ENCODE measurements at regions not wholly inside any gene's neighbourhood (a gene's known extent, or its start where the extent isn't known, plus 50 kb on each side); places are given as distances from the start of the nearest gene placed in this dataset.

DNA sequence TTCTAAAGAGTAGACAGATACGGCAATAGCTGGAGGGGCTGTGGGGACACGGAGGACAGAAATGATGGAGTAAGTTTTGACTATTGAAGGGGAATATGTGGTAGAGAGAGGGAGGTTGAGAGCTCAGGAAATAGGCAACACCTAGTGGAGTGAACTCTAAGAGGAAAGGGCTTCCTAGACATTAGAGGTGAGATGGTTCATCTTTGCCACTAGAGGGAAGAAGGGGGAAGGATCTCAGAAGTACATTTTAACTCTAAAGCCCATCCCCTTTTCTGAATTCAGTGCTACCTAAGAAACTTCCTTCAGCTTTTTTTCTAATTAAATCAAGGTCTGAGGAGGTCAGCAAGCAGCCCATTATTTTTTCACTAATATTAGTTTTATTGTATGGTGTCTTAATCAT is 689.4 kb upstream of the MAP3K7 start:
- H3K27ac ChIP-seq, result no peak overlapping the region
- no peaks in the 10 kb centered on the region for H3K27me3 ChIP-seq
- H3K36me3 ChIP-seq, result no peaks in the 10 kb centered on the region
- no peak for TF ChIP-seq Cebpa-rat (IDR thresholded peaks at IDR 0.05)
- peaks cover 6 to 8% (median 7%) of the 10 kb centered on the region in 11 experiments for H3K9me3 ChIP-seq (replicated peaks in 1 of 11)
- no peaks in the 10 kb centered on the region for H3K4me1 ChIP-seq
- no peak overlapping the region for H3K4me3 ChIP-seq
- no peak overlapping the region for H3K9ac ChIP-seq
- H4K20me1 ChIP-seq, result no peaks in the 10 kb centered on the region
- no peak overlapping the region for H3K4me2 ChIP-seq

GRCh38 chr6:91273729-91274128 is 686.9 kb upstream of the MAP3K7 start:
- no peaks in the 10 kb centered on the region for H4K20me1 ChIP-seq
- no peak overlapping the region for H3K4me2 ChIP-seq
- no peak overlapping the region for H3K4me3 ChIP-seq
- H3K4me1 ChIP-seq, result no peaks in the 10 kb centered on the region
- H3K9ac ChIP-seq, result no peak overlapping the region
- H3K27ac ChIP-seq, result no peak overlapping the region
- no peaks in the 10 kb centered on the region for H3K36me3 ChIP-seq
- TF ChIP-seq Cebpa-rat (IDR thresholded peaks at IDR 0.05), result no peak
- peaks cover 12 to 18% (median 17%) of the 10 kb centered on the region in 11 experiments for H3K9me3 ChIP-seq (replicated peaks in 1 of 11)
- no peaks in the 10 kb centered on the region for H3K27me3 ChIP-seq

DNA sequence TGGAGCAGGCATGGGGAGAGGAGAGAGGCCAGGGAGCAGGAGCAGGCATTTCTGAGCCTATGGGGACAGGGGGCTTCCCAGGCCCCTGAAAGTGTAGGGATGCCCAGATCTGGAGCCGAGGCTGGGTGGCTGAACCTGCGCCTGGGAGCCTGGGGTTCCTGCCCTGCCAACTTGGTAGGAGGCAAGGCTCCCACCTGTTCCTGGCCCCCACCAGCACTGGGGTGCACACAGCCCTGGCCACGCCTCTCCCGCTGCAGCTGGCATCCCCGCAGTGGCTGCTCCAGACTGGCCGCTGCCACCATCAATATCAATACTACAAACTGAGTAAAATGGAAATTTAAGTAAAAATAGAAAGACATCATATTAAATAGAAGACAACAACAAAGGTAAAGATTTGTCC is 684.9 kb upstream of the MAP3K7 start:
- Histone ChIP-seq H3K4me3 (no peak overlapping the region), H3K4me1 (no peaks in the 10 kb centered on the region), H3K27me3 (no peaks in the 10 kb centered on the region), H3K27ac (no peak overlapping the region), H3K4me2 (no peak overlapping the region), H3K36me3 (no peaks in the 10 kb centered on the region), H4K20me1 (no peaks in the 10 kb centered on the region), H3K9ac (no peak overlapping the region), H3K9me3 (replicated peaks in 1 of 11) (peaks cover 12 to 18% (median 17%) of the 10 kb centered on the region in 11 experiments)
- TF ChIP-seq Cebpa-rat (IDR thresholded peaks at IDR 0.05), result no peak

DNA sequence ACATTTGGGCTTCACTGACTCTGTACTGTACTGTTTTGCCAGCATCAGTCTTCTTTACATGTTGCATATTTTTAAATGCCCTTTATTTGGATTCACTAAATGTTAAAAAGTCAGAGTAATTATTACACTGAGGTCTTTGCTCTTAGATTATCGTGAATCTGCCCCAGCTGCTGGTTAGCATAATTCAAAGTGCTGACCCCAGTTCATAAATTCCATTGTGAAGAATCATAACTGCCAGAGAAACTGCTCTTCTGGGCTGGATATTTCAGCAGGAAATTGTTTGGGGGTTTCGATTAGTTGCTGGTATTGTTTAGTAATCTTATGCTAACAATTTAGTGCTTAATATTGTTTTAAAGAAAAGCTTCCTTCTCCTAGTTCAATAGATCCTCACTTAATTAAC is 682.1 kb upstream of the MAP3K7 start:
- no peak for TF ChIP-seq Cebpa-rat (IDR thresholded peaks at IDR 0.05)
- Histone ChIP-seq H4K20me1 (no peaks in the 10 kb centered on the region), H3K4me1 (no peaks in the 10 kb centered on the region), H3K4me3 (no peak overlapping the region), H3K4me2 (no peak overlapping the region), H3K9ac (no peak overlapping the region), H3K27ac (no peak overlapping the region), H3K36me3 (no peaks in the 10 kb centered on the region), H3K9me3 (replicated peaks in 1 of 11) (peaks cover 12 to 18% (median 17%) of the 10 kb centered on the region in 11 experiments), H3K27me3 (no peaks in the 10 kb centered on the region)

DNA sequence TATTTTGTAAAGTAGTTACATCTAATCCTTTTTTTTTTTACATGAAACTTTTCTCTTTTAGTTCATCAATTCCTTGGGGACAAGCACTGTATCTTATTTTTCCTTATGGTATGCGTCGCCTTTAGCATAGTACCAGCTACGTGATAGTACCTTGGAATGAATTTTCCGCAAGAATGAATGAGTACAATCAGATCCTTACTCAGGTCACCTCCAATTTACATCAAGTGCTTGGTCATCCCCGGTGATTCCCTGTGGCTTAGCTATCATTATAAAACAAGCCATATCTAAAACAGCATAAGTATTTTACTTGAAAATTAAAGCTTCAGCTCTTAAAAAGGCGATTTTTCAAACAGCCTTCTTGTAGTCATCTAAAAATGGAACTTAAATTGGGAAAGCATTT is 680.4 kb upstream of the MAP3K7 start:
- TF ChIP-seq Cebpa-rat (IDR thresholded peaks at IDR 0.05), result no peak
- Histone ChIP-seq H4K20me1 (no peaks in the 10 kb centered on the region), H3K27ac (no peak overlapping the region), H3K36me3 (no peaks in the 10 kb centered on the region), H3K27me3 (no peaks in the 10 kb centered on the region), H3K9me3 (replicated peaks in 1 of 11) (peaks cover 12 to 18% (median 17%) of the 10 kb centered on the region in 11 experiments), H3K4me3 (no peak overlapping the region), H3K4me1 (no peaks in the 10 kb centered on the region), H3K4me2 (no peak overlapping the region), H3K9ac (no peak overlapping the region)

DNA sequence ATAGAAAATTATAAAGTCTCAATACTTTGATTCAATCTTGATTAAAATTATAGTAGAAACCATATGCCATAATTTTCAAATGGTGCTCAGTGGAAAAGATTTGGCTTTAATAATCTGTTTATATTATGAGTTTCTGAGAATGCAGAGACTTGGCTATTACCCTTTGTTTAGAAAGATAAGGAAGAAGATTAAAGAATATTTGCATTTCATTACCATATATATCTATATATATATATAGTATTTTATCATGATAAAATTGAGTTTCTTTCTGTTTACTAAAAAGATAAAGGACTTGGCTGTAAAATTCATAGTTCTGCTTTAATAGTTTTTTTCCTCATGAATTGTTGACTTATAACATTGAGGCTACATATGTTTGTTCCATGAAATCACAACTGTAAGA is 679.3 kb upstream of the MAP3K7 start:
- H3K27ac ChIP-seq, result no peak overlapping the region
- H4K20me1 ChIP-seq, result no peaks in the 10 kb centered on the region
- H3K4me1 ChIP-seq, result no peaks in the 10 kb centered on the region
- H3K27me3 ChIP-seq, result no peaks in the 10 kb centered on the region
- H3K9ac ChIP-seq, result no peak overlapping the region
- H3K4me2 ChIP-seq, result no peak overlapping the region
- H3K9me3 ChIP-seq (replicated peaks in 1 of 11), result peaks cover 4 to 9% (median 8%) of the 10 kb centered on the region in 11 experiments; a peak in 21 of 22 replicates
- no peak for TF ChIP-seq Cebpa-rat (IDR thresholded peaks at IDR 0.05)
- no peaks in the 10 kb centered on the region for H3K36me3 ChIP-seq
- no peak overlapping the region for H3K4me3 ChIP-seq

DNA sequence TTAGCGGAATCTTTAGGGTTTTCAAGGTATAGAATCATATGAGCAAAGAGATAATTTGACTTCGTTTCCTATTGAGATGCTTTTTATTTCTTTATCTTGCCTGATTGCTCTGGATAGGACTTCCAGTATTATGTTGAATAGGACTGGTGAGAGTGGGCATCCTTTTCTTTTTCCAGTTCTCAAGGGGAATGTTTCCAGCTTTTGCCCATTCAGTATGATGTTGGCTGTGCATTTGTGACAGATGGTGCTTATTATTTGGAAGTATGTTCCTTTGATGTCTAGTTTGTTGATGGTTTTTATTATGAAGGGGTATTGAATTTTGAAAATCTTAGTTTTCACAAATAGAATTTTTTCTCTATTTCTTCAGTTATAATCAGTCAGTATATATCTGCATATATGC is 656.6 kb upstream of the MAP3K7 start:
- Histone ChIP-seq H3K4me3 (no peak overlapping the region), H3K9me3 (replicated peaks in 1 of 11) (no peaks in the 10 kb centered on the region), H4K20me1 (no peaks in the 10 kb centered on the region), H3K27ac (no peak overlapping the region), H3K36me3 (no peaks in the 10 kb centered on the region), H3K4me2 (no peak overlapping the region), H3K9ac (no peak overlapping the region), H3K4me1 (no peaks in the 10 kb centered on the region), H3K27me3 (no peaks in the 10 kb centered on the region)
- no peak for TF ChIP-seq Cebpa-rat (IDR thresholded peaks at IDR 0.05)

DNA sequence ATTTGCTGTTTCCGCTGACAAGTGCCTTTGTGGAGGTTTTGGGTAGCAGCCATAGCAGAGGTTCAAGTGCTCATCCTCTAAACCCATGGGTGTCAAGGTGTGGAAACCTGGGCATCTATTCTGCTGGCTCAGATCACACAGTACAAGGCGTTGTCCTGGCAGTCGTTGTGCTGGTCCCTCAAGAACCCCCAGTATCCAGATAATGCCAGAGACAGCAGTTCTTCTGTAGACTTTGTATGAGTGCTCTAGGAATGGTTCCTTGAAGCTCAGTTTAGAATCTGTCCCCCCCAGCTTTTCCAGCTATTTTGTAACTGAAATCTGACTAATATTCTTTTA is 655.7 kb upstream of the MAP3K7 start:
- H4K20me1 ChIP-seq, result no peaks in the 10 kb centered on the region
- H3K4me3 ChIP-seq, result no peak overlapping the region
- H3K4me2 ChIP-seq, result no peak overlapping the region
- no peaks in the 10 kb centered on the region for H3K27me3 ChIP-seq
- TF ChIP-seq Cebpa-rat (IDR thresholded peaks at IDR 0.05), result no peak
- no peak overlapping the region for H3K27ac ChIP-seq
- H3K4me1 ChIP-seq, result no peaks in the 10 kb centered on the region
- H3K36me3 ChIP-seq, result no peaks in the 10 kb centered on the region
- H3K9ac ChIP-seq, result no peak overlapping the region
- H3K9me3 ChIP-seq (replicated peaks in 1 of 11), result no peaks in the 10 kb centered on the region

- no peaks in the 10 kb centered on the region for H3K9me3 ChIP-seq (replicated peaks in 1 of 11)
- H3K4me3 ChIP-seq, result no peak overlapping the region
Measured at GRCh38 chr6:91241946-91242613, 655.2 kb upstream of the MAP3K7 start.

DNA sequence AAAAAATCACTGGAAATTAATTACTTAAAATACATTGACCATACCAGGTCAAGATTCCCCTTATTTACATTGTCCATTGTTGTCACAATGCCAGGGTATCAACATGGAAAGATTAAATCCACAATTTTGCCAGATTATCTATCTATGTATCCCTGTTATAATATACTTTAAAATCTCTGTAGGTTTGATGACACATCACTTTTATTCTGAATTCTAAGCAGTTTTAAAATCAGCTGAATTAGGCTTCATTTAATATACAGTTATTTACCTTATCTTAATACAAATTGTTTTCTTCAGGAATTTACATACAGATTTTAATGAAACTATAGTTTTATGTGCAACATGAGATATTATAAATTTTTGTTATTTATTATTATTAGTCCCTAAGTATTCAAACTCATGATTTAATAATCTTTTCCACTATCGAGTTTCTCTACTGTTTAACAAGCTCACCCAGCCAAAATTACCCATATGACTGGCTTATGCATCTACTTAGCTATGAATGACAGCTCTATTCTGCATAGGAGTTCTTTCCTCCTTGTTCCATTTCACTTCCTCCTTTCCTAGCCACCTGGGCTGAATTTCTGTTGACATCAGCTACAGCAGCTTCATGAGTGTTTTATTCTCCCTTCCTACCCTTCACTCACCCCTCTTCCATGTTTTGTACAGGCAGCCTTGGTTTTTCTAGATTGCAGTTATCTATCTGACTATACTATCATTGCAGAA is 654.2 kb upstream of the MAP3K7 start:
- no peak overlapping the region for H3K4me3 ChIP-seq
- no peaks in the 10 kb centered on the region for H4K20me1 ChIP-seq
- no peaks in the 10 kb centered on the region for H3K4me1 ChIP-seq
- H3K4me2 ChIP-seq, result no peak overlapping the region
- H3K9ac ChIP-seq, result no peak overlapping the region
- no peak overlapping the region for H3K27ac ChIP-seq
- no peaks in the 10 kb centered on the region for H3K9me3 ChIP-seq (replicated peaks in 1 of 11)
- H3K27me3 ChIP-seq, result no peaks in the 10 kb centered on the region
- no peak for TF ChIP-seq Cebpa-rat (IDR thresholded peaks at IDR 0.05)
- no peaks in the 10 kb centered on the region for H3K36me3 ChIP-seq

More at GRCh38 chr6:91241946-91242613, 655.2 kb upstream of the MAP3K7 start:
- H3K27ac ChIP-seq, result no peak overlapping the region
- no peak overlapping the region for H3K4me2 ChIP-seq
- H3K4me1 ChIP-seq, result no peaks in the 10 kb centered on the region
- H4K20me1 ChIP-seq, result no peaks in the 10 kb centered on the region
- H3K27me3 ChIP-seq, result no peaks in the 10 kb centered on the region
- no peak overlapping the region for H3K9ac ChIP-seq
- H3K36me3 ChIP-seq, result no peaks in the 10 kb centered on the region
- no peak for TF ChIP-seq Cebpa-rat (IDR thresholded peaks at IDR 0.05)

Data from BLaER1 treated with 17β-estradiol and CSF1 and Interleukin-3, amounts not matched to agents 10 nM and 100 nM (cell line).